WTC11 (cell line): ENCODE measurements at regions not wholly inside any gene's neighbourhood (a gene's known extent, or its start where the extent isn't known, plus 50 kb on each side); places are given as distances from the start of the nearest gene placed in this dataset.

Experiments used
- ATAC-seq: fragments of 200-7000 bp; cut with Tn5 transposase; 2 replicates; pipeline ENCODE4 v1.10.0; 2021; ENCODE audit warnings: mild to moderate bottlenecking, moderate library complexity
- CTCF ChIA-PET: fragments of 300-600 bp; sonication (Branson Sonifier 250); formaldehyde crosslinking; loops from one replicate; lab custom pipeline; 2021; ENCODE audit warnings: antibody characterized with exemption; lab: Charles Lee
- POLR2A ChIA-PET: fragments of 350-600 bp; sonication (Branson Sonifier 250); formaldehyde crosslinking; loops from one replicate; lab custom pipeline; 2021; ENCODE audit warnings: antibody characterized with exemption; lab: Charles Lee
- DNase-seq: peaks from one replicate; pipeline ENCODE4 v3.0.0; 2021; ENCODE audit warnings: low spot score
- H3K27ac Mint-ChIP-seq: 2 replicates; pipeline ENCODE4 v1.8.0; 2021; ENCODE audit warnings: mixed read lengths
- H3K27me3 Mint-ChIP-seq: 2 replicates; pipeline ENCODE4 v1.8.0; 2021; ENCODE audit warnings: low read depth, mild to moderate bottlenecking, moderate library complexity, mixed read lengths
- H3K36me3 Mint-ChIP-seq: 2 replicates; pipeline ENCODE4 v1.8.0; 2021; ENCODE audit warnings: mixed read lengths
- H3K4me1 Mint-ChIP-seq: 2 replicates; pipeline ENCODE4 v1.8.0; 2022; ENCODE audit warnings: mixed read lengths
- H3K4me3 Mint-ChIP-seq: 2 replicates; pipeline ENCODE4 v1.8.0; 2021; ENCODE audit warnings: mild to moderate bottlenecking, moderate library complexity, mixed read lengths
- H3K9me3 Mint-ChIP-seq: 2 replicates; pipeline ENCODE4 v1.8.0; 2021; ENCODE audit warnings: mixed read lengths
- AR ChIP-seq: fragments of 250-450 bp; sonication (Bioruptor Pico); IDR thresholded peaks from 2 replicates; pipeline ENCODE4 v1.9.0; 2021; ENCODE audit warnings: mild to moderate bottlenecking
- ATF2 ChIP-seq: sonication (generic); formaldehyde crosslinking; IDR thresholded peaks from 2 replicates; pipeline ENCODE4 v1.8.1; 2022; ENCODE audit warnings: low read depth, missing genetic modification reagents, borderline replicate concordance
- CTCF ChIP-seq: fragments of 200-600 bp; IDR thresholded peaks from 2 replicates; pipeline ENCODE4 v1.8.0; 2022; ENCODE audit warnings: antibody characterized with exemption
- MYBL2 ChIP-seq: sonication (generic); formaldehyde crosslinking; IDR thresholded peaks from 2 replicates; pipeline ENCODE4 v1.8.1; 2023; ENCODE audit warnings: mild to moderate bottlenecking, moderate library complexity, missing genetic modification reagents
- NFYB ChIP-seq: sonication (generic); formaldehyde crosslinking; conservative IDR thresholded peaks from 2 replicates; pipeline ENCODE4 v1.8.0; 2022; ENCODE audit warnings: low read depth, missing genetic modification reagents
- PRRX2 ChIP-seq: fragments of 250-450 bp; sonication (Bioruptor Pico); IDR thresholded peaks from 2 replicates; pipeline ENCODE4 v1.8.0; 2021; ENCODE audit warnings: mild to moderate bottlenecking
- TP53 ChIP-seq: sonication (generic); formaldehyde crosslinking; IDR thresholded peaks from 2 replicates; pipeline ENCODE4 v1.8.1; 2023; ENCODE audit warnings: mild to moderate bottlenecking, missing genetic modification reagents
- ZNF219 ChIP-seq: sonication (generic); formaldehyde crosslinking; IDR thresholded peaks from 2 replicates; pipeline ENCODE4 v1.8.0; 2023; ENCODE audit warnings: missing genetic modification reagents, mild to moderate bottlenecking, borderline replicate concordance
- ZNF232 ChIP-seq: sonication (generic); formaldehyde crosslinking; IDR thresholded peaks from 2 replicates; pipeline ENCODE4 v1.8.0; 2022; ENCODE audit warnings: mild to moderate bottlenecking, missing genetic modification reagents
- ZNF416 ChIP-seq: fragments of 250-450 bp; sonication (Bioruptor Pico); IDR thresholded peaks from 2 replicates; pipeline ENCODE4 v1.9.0; 2021; ENCODE audit warnings: mild to moderate bottlenecking, inconsistent platforms
- ZNF671 ChIP-seq: fragments of 250-450 bp; sonication (Bioruptor Pico); IDR thresholded peaks from 2 replicates; pipeline ENCODE4 v1.8.0; 2021; ENCODE audit warnings: mild to moderate bottlenecking
- TF ChIP-seq, protein P1 (sequence below): sonication (generic); formaldehyde crosslinking; IDR thresholded peaks from 2 replicates; pipeline ENCODE4 v1.8.1; 2022; ENCODE audit warnings: mild to moderate bottlenecking, moderate library complexity, missing genetic modification reagents
- TF ChIP-seq, protein P2 (sequence below): sonication (generic); formaldehyde crosslinking; conservative IDR thresholded peaks from 2 replicates; pipeline ENCODE4 v1.8.1; 2023; ENCODE audit warnings: mild to moderate bottlenecking, low read depth, missing genetic modification reagents, moderate library complexity
- TF ChIP-seq, protein P3 (sequence below): sonication (generic); formaldehyde crosslinking; IDR thresholded peaks from 2 replicates; pipeline ENCODE4 v1.8.1; 2022; ENCODE audit warnings: missing genetic modification reagents, borderline replicate concordance

- TF ChIP-seq, protein P1, sequence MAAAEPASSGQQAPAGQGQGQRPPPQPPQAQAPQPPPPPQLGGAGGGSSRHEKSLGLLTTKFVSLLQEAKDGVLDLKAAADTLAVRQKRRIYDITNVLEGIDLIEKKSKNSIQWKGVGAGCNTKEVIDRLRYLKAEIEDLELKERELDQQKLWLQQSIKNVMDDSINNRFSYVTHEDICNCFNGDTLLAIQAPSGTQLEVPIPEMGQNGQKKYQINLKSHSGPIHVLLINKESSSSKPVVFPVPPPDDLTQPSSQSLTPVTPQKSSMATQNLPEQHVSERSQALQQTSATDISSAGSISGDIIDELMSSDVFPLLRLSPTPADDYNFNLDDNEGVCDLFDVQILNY (CRISPR knock-in tag): no peak
- TF ChIP-seq PRRX2 (CRISPR knock-in tag): no peak
- TF ChIP-seq, protein P2, sequence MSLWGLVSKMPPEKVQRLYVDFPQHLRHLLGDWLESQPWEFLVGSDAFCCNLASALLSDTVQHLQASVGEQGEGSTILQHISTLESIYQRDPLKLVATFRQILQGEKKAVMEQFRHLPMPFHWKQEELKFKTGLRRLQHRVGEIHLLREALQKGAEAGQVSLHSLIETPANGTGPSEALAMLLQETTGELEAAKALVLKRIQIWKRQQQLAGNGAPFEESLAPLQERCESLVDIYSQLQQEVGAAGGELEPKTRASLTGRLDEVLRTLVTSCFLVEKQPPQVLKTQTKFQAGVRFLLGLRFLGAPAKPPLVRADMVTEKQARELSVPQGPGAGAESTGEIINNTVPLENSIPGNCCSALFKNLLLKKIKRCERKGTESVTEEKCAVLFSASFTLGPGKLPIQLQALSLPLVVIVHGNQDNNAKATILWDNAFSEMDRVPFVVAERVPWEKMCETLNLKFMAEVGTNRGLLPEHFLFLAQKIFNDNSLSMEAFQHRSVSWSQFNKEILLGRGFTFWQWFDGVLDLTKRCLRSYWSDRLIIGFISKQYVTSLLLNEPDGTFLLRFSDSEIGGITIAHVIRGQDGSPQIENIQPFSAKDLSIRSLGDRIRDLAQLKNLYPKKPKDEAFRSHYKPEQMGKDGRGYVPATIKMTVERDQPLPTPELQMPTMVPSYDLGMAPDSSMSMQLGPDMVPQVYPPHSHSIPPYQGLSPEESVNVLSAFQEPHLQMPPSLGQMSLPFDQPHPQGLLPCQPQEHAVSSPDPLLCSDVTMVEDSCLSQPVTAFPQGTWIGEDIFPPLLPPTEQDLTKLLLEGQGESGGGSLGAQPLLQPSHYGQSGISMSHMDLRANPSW (CRISPR knock-in tag): no peak
These were observed 85.4 kb downstream of the MTNR1B start (continued) for GRCh38 chr11:93054881-93055280.

GRCh38 chr11:93059117-93059957 is 89.9 kb downstream of the MTNR1B start:
- Mint-ChIP-seq H3K27me3 (no peaks in the 10 kb centered on the region; the same call in 1 of the 2 replicates), H3K27ac (no peak overlapping the region), H3K4me3 (no peak overlapping the region), H3K4me1 (no peaks in the 10 kb centered on the region), H3K9me3 (peaks cover 3% of the 10 kb centered on the region; the same call in 1 of the 2 replicates), H3K36me3 (no peaks in the 10 kb centered on the region)
- DNase-seq (no peak), ATAC-seq (no peak)
- ChIA-PET CTCF (interaction anchor here (1.1 kb wide), 1 partner anchor 30 kb away, joined by 3 read pairs; no protein-coding TSS in a partner anchor), POLR2A (no interaction called here)
- TF ChIP-seq ZNF219 (CRISPR knock-in tag): no peak

GRCh38 chr11:93063086-93063485 is 93.6 kb downstream of the MTNR1B start:
- H3K36me3 Mint-ChIP-seq: no peaks in the 10 kb centered on the region
- no peak for ATAC-seq
- no peak for DNase-seq
- peaks cover 9% of the 10 kb centered on the region for H3K9me3 Mint-ChIP-seq
- no peak overlapping the region for H3K27ac Mint-ChIP-seq
- TF ChIP-seq, protein P3, sequence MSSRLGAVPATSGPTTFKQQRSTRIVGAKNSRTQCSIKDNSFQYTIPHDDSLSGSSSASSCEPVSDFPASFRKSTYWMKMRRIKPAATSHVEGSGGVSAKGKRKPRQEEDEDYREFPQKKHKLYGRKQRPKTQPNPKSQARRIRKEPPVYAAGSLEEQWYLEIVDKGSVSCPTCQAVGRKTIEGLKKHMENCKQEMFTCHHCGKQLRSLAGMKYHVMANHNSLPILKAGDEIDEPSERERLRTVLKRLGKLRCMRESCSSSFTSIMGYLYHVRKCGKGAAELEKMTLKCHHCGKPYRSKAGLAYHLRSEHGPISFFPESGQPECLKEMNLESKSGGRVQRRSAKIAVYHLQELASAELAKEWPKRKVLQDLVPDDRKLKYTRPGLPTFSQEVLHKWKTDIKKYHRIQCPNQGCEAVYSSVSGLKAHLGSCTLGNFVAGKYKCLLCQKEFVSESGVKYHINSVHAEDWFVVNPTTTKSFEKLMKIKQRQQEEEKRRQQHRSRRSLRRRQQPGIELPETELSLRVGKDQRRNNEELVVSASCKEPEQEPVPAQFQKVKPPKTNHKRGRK (CRISPR knock-in tag): no peak
- TF ChIP-seq TP53 (CRISPR knock-in tag) (no peak), AR (CRISPR knock-in tag) (no peak), ZNF416 (CRISPR knock-in tag) (no peak), CTCF (no peak), NFYB (CRISPR knock-in tag) (no peak), ATF2 (CRISPR knock-in tag) (no peak), ZNF671 (no peak), ZNF232 (CRISPR knock-in tag) (no peak), MYBL2 (CRISPR knock-in tag) (no peak)
- H3K4me1 Mint-ChIP-seq: peaks cover 16% of the 10 kb centered on the region
- POLR2A ChIA-PET: no interaction called here
- no peaks in the 10 kb centered on the region; the same call in 1 of the 2 replicates for H3K27me3 Mint-ChIP-seq
- CTCF ChIA-PET: no interaction called here
- no peak overlapping the region for H3K4me3 Mint-ChIP-seq
